Neural progenitor cell (in vitro differentiated cells): ENCODE measurements at regions not wholly inside any gene's neighbourhood (a gene's known extent, or its start where the extent isn't known, plus 50 kb on each side); places are given as distances from the start of the nearest gene placed in this dataset.

Experiments
- DNase-seq: peaks from one replicate; pipeline ENCODE4 v3.0.0-alpha.2; 2016; ENCODE audit warnings: low spot score
- H2AFZ ChIP-seq: fragments of 200-600 bp; sonication (generic); replicated peaks from 2 replicates; pipeline ENCODE4 v1.6.1; 2016; ENCODE audit warnings: antibody characterized with exemption
- H3F3A ChIP-seq: fragments of 200-600 bp; sonication (generic); 2 replicates; pipeline ENCODE4 v1.6.1; 2016; ENCODE audit warnings: antibody characterized with exemption, low read depth
- H3K27ac ChIP-seq: fragments of 200-600 bp; sonication (generic); 2 replicates; pipeline ENCODE4 v1.5.1; 2016; ENCODE audit warnings: mild to moderate bottlenecking
- H3K27me3 ChIP-seq: fragments of 200-600 bp; sonication (generic); 2 replicates; pipeline ENCODE4 v1.6.1; 2016; ENCODE audit warnings: mild to moderate bottlenecking, moderate library complexity
- H3K36me3 ChIP-seq: fragments of 200-600 bp; sonication (generic); 2 replicates; pipeline ENCODE4 v1.5.1; 2016
- H3K4me1 ChIP-seq: fragments of 200-600 bp; sonication (generic); 2 replicates; pipeline ENCODE4 v1.6.1; 2016; ENCODE audit warnings: mixed run types
- H3K4me2 ChIP-seq: fragments of 200-600 bp; sonication (generic); 2 replicates; pipeline ENCODE4 v1.6.1; 2016
- H3K4me3 ChIP-seq: fragments of 200-600 bp; sonication (generic); 2 replicates; pipeline ENCODE4 v1.5.1; 2016
- H3K79me2 ChIP-seq: fragments of 200-600 bp; sonication (generic); 2 replicates; pipeline ENCODE4 v1.6.1; 2016; ENCODE audit warnings: low read depth
- H3K9ac ChIP-seq: fragments of 200-600 bp; sonication (generic); 2 replicates; pipeline ENCODE4 v1.6.1; 2016
- H3K9me3 ChIP-seq: fragments of 200-600 bp; sonication (generic); 2 replicates; pipeline ENCODE4 v1.5.1; 2016; ENCODE audit warnings: low read depth
- H4K20me1 ChIP-seq: fragments of 200-600 bp; sonication (generic); 2 replicates; pipeline ENCODE4 v1.6.1; 2016; ENCODE audit warnings: low read depth
- H3K27ac Mint-ChIP-seq: 3 replicates; pipeline ENCODE4 v1.8.0; 2021; ENCODE audit warnings: mixed read lengths
- H3K27me3 Mint-ChIP-seq: 2 replicates; pipeline ENCODE4 v1.8.0; 2022; ENCODE audit warnings: low read depth, mild to moderate bottlenecking, inconsistent platforms, moderate library complexity, mixed read lengths; ENCODE audit not compliant: insufficient read depth
- H3K36me3 Mint-ChIP-seq: 3 replicates; pipeline ENCODE4 v1.8.0; 2021; ENCODE audit warnings: mixed read lengths
- H3K4me1 Mint-ChIP-seq: 3 replicates; pipeline ENCODE4 v1.8.0; 2021; ENCODE audit warnings: mixed read lengths
- H3K4me3 Mint-ChIP-seq: 3 replicates; pipeline ENCODE4 v1.8.0; 2021; ENCODE audit warnings: mild to moderate bottlenecking, moderate library complexity, mixed read lengths
- H3K9me3 Mint-ChIP-seq: 3 replicates; pipeline ENCODE4 v1.8.0; 2020; ENCODE audit warnings: mixed read lengths
- EZH2 ChIP-seq: fragments of 200-600 bp; sonication (generic); IDR thresholded peaks from 2 replicates; pipeline ENCODE4 v1.6.1; 2017; ENCODE audit warnings: antibody characterized with exemption, mild to moderate bottlenecking, moderate library complexity
- EZH2phosphoT487 ChIP-seq: fragments of 200-600 bp; sonication (generic); IDR thresholded peaks from 2 replicates; pipeline ENCODE4 v1.6.1; 2017; ENCODE audit warnings: antibody characterized with exemption
- TF ChIP-seq, protein P1 (sequence below): fragments of 200-600 bp; sonication (generic); IDR thresholded peaks from 2 replicates; pipeline ENCODE4 v1.5.1; 2017; ENCODE audit warnings: antibody characterized with exemption, mild to moderate bottlenecking

DNA sequence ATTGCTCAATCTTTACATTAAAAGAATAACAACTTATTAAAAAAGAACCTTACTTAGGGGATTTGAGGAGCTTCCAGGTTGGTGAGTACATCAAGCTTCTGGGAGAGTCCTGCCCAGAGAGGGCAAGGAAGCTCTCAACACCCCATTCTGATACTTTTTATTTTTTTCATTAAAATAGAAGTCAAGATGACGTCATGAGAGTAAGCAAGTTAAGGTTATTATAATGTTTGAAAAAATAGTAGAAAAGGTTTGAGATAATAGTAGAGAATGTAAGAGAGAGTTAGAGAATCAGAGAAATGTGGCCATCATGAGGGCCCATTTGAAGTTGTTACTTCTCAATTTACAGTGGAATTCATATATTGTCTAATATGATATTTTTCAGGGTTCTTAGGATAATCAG lies 221.0 kb upstream of the SLC16A7 start:
- H3K4me3 ChIP-seq: no peak overlapping the region
- H3K4me1 Mint-ChIP-seq: no peaks in the 10 kb centered on the region
- H3K4me2 ChIP-seq: no peak overlapping the region
- no peaks in the 10 kb centered on the region for H3K9me3 Mint-ChIP-seq
- H3K27me3 ChIP-seq: no peaks in the 10 kb centered on the region
- no peaks in the 10 kb centered on the region for H3F3A ChIP-seq
- H3K4me3 Mint-ChIP-seq: no peak overlapping the region
- H4K20me1 ChIP-seq: no peaks in the 10 kb centered on the region
- no peak overlapping the region for H3K27ac Mint-ChIP-seq
- no peak for DNase-seq
- H3K27me3 Mint-ChIP-seq: no peaks in the 10 kb centered on the region
- H3K36me3 Mint-ChIP-seq: no peaks in the 10 kb centered on the region
- H2AFZ ChIP-seq: no peak overlapping the region
- TF ChIP-seq EZH2phosphoT487 (no peak), EZH2 (no peak)
- TF ChIP-seq, protein P1, sequence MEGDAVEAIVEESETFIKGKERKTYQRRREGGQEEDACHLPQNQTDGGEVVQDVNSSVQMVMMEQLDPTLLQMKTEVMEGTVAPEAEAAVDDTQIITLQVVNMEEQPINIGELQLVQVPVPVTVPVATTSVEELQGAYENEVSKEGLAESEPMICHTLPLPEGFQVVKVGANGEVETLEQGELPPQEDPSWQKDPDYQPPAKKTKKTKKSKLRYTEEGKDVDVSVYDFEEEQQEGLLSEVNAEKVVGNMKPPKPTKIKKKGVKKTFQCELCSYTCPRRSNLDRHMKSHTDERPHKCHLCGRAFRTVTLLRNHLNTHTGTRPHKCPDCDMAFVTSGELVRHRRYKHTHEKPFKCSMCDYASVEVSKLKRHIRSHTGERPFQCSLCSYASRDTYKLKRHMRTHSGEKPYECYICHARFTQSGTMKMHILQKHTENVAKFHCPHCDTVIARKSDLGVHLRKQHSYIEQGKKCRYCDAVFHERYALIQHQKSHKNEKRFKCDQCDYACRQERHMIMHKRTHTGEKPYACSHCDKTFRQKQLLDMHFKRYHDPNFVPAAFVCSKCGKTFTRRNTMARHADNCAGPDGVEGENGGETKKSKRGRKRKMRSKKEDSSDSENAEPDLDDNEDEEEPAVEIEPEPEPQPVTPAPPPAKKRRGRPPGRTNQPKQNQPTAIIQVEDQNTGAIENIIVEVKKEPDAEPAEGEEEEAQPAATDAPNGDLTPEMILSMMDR: no peak
- no peaks in the 10 kb centered on the region for H3K4me1 ChIP-seq
- no peaks in the 10 kb centered on the region for H3K79me2 ChIP-seq
- H3K36me3 ChIP-seq: no peaks in the 10 kb centered on the region
- no peak overlapping the region for H3K27ac ChIP-seq
- H3K9ac ChIP-seq: no peak overlapping the region
- H3K9me3 ChIP-seq: no peaks in the 10 kb centered on the region

DNA sequence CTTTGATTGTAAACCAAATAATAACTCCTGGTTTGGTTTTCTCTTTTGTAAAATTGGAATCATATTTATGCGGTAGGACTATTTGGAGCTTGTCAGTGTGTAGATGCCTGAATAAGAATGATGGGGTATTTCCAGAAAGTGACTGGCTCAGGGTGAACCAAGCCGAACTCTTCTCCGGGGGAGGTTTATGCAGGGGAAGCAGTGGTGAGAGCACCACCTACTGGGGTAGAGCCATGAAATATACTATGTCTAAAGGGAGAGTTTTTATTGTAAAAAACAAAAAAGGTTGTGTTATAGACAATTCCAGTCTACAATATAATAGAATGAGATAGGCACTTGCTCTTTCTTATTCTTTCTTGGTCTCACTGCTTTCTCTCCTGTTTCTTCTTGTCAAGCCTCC lies 222.9 kb upstream of the SLC16A7 start:
- no peak overlapping the region for H3K4me3 ChIP-seq
- H3K9ac ChIP-seq: no peak overlapping the region
- Mint-ChIP-seq H3K9me3 (no peaks in the 10 kb centered on the region), H3K4me1 (no peaks in the 10 kb centered on the region), H3K36me3 (no peaks in the 10 kb centered on the region), H3K27me3 (no peaks in the 10 kb centered on the region), H3K4me3 (no peak overlapping the region), H3K27ac (no peak overlapping the region)
- H3K27ac ChIP-seq: no peak overlapping the region
- H3K9me3 ChIP-seq: no peaks in the 10 kb centered on the region
- no peaks in the 10 kb centered on the region for H4K20me1 ChIP-seq
- H3K27me3 ChIP-seq: no peaks in the 10 kb centered on the region
- peak; percentile 42 for DNase-seq
- no peaks in the 10 kb centered on the region for H3K4me1 ChIP-seq
- TF ChIP-seq, protein P1: peak; percentile 57
- no peak for TF ChIP-seq EZH2phosphoT487
- no peaks in the 10 kb centered on the region for H3K36me3 ChIP-seq
- no peak overlapping the region for H3K4me2 ChIP-seq
- no peaks in the 10 kb centered on the region for H3F3A ChIP-seq
- peak overlapping the region; percentile 45 for H2AFZ ChIP-seq
- no peaks in the 10 kb centered on the region for H3K79me2 ChIP-seq

DNA sequence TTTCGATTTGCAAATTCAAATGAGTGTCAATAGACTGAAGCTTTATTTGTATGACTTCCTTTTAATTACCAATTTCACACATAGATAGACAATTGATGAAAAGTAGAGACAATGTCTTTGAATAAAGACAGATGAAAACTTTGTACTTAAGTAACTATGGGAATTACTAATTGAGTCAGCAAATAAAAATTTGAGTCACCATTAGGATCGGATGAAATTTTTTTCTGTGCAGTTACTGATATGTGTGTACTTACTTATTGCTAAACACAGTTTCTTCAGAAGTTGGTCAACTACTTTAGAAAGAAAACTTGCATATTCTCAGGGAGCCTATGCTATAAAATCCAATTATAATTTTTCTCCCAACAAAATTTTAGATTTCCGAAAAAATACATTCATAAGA lies 224.9 kb upstream of the SLC16A7 start:
- no peak overlapping the region for H3K4me2 ChIP-seq
- Mint-ChIP-seq H3K4me1 (no peaks in the 10 kb centered on the region), H3K27ac (no peak overlapping the region), H3K36me3 (no peaks in the 10 kb centered on the region), H3K9me3 (no peaks in the 10 kb centered on the region), H3K4me3 (no peak overlapping the region), H3K27me3 (no peaks in the 10 kb centered on the region)
- H2AFZ ChIP-seq: no peak overlapping the region
- H3K4me3 ChIP-seq: no peak overlapping the region
- H3K79me2 ChIP-seq: no peaks in the 10 kb centered on the region
- no peaks in the 10 kb centered on the region for H4K20me1 ChIP-seq
- H3K27me3 ChIP-seq: no peaks in the 10 kb centered on the region
- TF ChIP-seq EZH2phosphoT487 (no peak), EZH2 (no peak)
- TF ChIP-seq, protein P1: no peak
- H3K9me3 ChIP-seq: no peaks in the 10 kb centered on the region
- H3K36me3 ChIP-seq: no peaks in the 10 kb centered on the region
- DNase-seq: no peak
- H3F3A ChIP-seq: no peaks in the 10 kb centered on the region
- H3K27ac ChIP-seq: no peak overlapping the region
- no peak overlapping the region for H3K9ac ChIP-seq
- H3K4me1 ChIP-seq: no peaks in the 10 kb centered on the region

DNA sequence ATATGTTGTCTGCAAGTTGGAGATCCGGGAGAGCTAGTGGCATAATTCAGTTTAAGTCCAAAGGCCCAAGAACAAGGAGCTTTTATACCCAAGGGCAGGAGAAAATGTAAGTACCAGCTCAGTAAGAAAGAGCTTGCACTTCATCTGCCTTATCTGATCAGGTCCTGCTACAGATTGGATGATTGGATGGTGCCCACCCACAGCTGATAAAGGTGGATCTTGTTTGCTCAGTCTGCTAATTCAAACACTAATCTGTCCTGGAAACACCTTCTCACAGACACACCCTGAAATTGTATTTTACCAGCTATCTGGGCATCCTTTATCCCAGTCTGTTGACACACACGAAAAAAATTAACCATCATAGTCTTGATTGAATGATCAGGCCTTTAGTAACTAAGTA lies 230.7 kb upstream of the SLC16A7 start:
- TF ChIP-seq EZH2 (no peak), EZH2phosphoT487 (no peak)
- TF ChIP-seq, protein P1: no peak
- H3F3A ChIP-seq: no peaks in the 10 kb centered on the region
- H4K20me1 ChIP-seq: no peaks in the 10 kb centered on the region
- no peak overlapping the region for H3K27ac Mint-ChIP-seq
- no peaks in the 10 kb centered on the region for H3K79me2 ChIP-seq
- H2AFZ ChIP-seq: peak overlapping the region; percentile 7
- H3K4me3 ChIP-seq: no peak overlapping the region
- H3K4me2 ChIP-seq: no peak overlapping the region
- no peak overlapping the region for H3K9ac ChIP-seq
- DNase-seq: no peak
- no peaks in the 10 kb centered on the region for H3K4me1 Mint-ChIP-seq
- H3K36me3 Mint-ChIP-seq: no peaks in the 10 kb centered on the region
- no peaks in the 10 kb centered on the region for H3K27me3 ChIP-seq
- no peaks in the 10 kb centered on the region for H3K9me3 ChIP-seq
- no peaks in the 10 kb centered on the region for H3K36me3 ChIP-seq
- H3K4me3 Mint-ChIP-seq: no peak overlapping the region
- no peak overlapping the region for H3K27ac ChIP-seq
- H3K9me3 Mint-ChIP-seq: no peaks in the 10 kb centered on the region
- no peaks in the 10 kb centered on the region for H3K27me3 Mint-ChIP-seq
- H3K4me1 ChIP-seq: no peaks in the 10 kb centered on the region
